Immature natural killer cell (primary cell): ENCODE measurements at regions not wholly inside any gene's neighbourhood (a gene's known extent, or its start where the extent isn't known, plus 50 kb on each side); places are given as distances from the start of the nearest gene placed in this dataset.
"Not testable (repeated sequence)": the region's sequence is repeated elsewhere in the genome, so short reads cannot be mapped to it uniquely, and the experiment has no call there.

Experiments used
- DNase-seq, 3 donors: peaks; one replicate each; pipeline ENCODE4 v3.0.0; 2022; ENCODE audit warnings: mixed read lengths in 1 of 3
- H3K27ac Mint-ChIP-seq, 6 donors: one replicate each; pipeline ENCODE4 v1.8.0; 2020; ENCODE audit warnings: mixed read lengths in 6 of 6, mild to moderate bottlenecking in 5 of 6, inconsistent platforms in 4 of 6, moderate library complexity in 3 of 6
- H3K27me3 Mint-ChIP-seq, 3 donors: one replicate each; pipeline ENCODE4 v1.8.0; 2020 to 2021; ENCODE audit warnings: low read depth in 3 of 3, mild to moderate bottlenecking in 3 of 3, mixed read lengths in 3 of 3, moderate library complexity in 3 of 3, inconsistent platforms in 1 of 3
- H3K36me3 Mint-ChIP-seq, 3 donors: one replicate each; pipeline ENCODE4 v1.8.0; 2020; ENCODE audit warnings: mixed read lengths in 3 of 3, inconsistent platforms in 2 of 3, mild to moderate bottlenecking in 2 of 3
- H3K4me1 Mint-ChIP-seq, 2 donors: one replicate each; pipeline ENCODE4 v1.8.0; 2020; ENCODE audit warnings: inconsistent platforms in 2 of 2, mild to moderate bottlenecking in 2 of 2, mixed read lengths in 2 of 2, moderate library complexity in 1 of 2
- H3K4me3 Mint-ChIP-seq, 5 donors: one replicate each; pipeline ENCODE4 v1.8.0; 2020; ENCODE audit warnings: mild to moderate bottlenecking in 5 of 5, mixed read lengths in 5 of 5, inconsistent platforms in 3 of 5, moderate library complexity in 3 of 5
- H3K9me3 Mint-ChIP-seq, 6 donors: one replicate each; pipeline ENCODE4 v1.8.0; 2020; ENCODE audit warnings: mild to moderate bottlenecking in 6 of 6, mixed read lengths in 6 of 6, inconsistent platforms in 4 of 6, moderate library complexity in 3 of 6

GRCh38 chr9:117929868-117930267, 225.7 kb downstream of the TLR4 start:
- H3K4me3 Mint-ChIP-seq, result no peak overlapping the region
- H3K9me3 Mint-ChIP-seq, result peaks cover 0 to 7% (median 2%) of the 10 kb centered on the region in 6 donors
- H3K27me3 Mint-ChIP-seq, result peaks cover 2 to 5% (median 3%) of the 10 kb centered on the region in 3 donors
- H3K27ac Mint-ChIP-seq, result no peak overlapping the region
- no peak for DNase-seq
- H3K4me1 Mint-ChIP-seq, result no peaks in the 10 kb centered on the region
- H3K36me3 Mint-ChIP-seq, result no peaks in the 10 kb centered on the region

- H3K4me1 Mint-ChIP-seq, result no peaks in the 10 kb centered on the region
- H3K27ac Mint-ChIP-seq, result no peak overlapping the region
- H3K4me3 Mint-ChIP-seq, result no peak overlapping the region
- no peak for DNase-seq
- H3K9me3 Mint-ChIP-seq, result peaks cover 0 to 6% (median 0%) of the 10 kb centered on the region in 6 donors
- no peaks in the 10 kb centered on the region for H3K36me3 Mint-ChIP-seq
- peaks cover 0 to 3% (median 0%) of the 10 kb centered on the region in 3 donors for H3K27me3 Mint-ChIP-seq
Measured at GRCh38 chr9:117932585-117932984, 228.4 kb downstream of the TLR4 start.

GRCh38 chr9:117936185-117937130, 232.3 kb downstream of the TLR4 start:
- no peak overlapping the region for H3K4me3 Mint-ChIP-seq
- no peaks in the 10 kb centered on the region for H3K4me1 Mint-ChIP-seq
- no peak overlapping the region for H3K27ac Mint-ChIP-seq
- H3K36me3 Mint-ChIP-seq, result no peaks in the 10 kb centered on the region
- H3K9me3 Mint-ChIP-seq, result peaks cover 0 to 12% (median 3%) of the 10 kb centered on the region in 6 donors
- peaks cover 0 to 3% (median 3%) of the 10 kb centered on the region in 3 donors for H3K27me3 Mint-ChIP-seq
- DNase-seq, result no peak

- Mint-ChIP-seq H3K9me3 (peaks cover 0 to 12% (median under 1%) of the 10 kb centered on the region in 6 donors), H3K36me3 (no peaks in the 10 kb centered on the region), H3K4me3 (no peak overlapping the region), H3K4me1 (no peaks in the 10 kb centered on the region), H3K27me3 (peaks cover 3% of the 10 kb centered on the region in 3 donors), H3K27ac (no peak overlapping the region)
- no peak for DNase-seq
Measured at GRCh38 chr9:117938086-117938485, 233.9 kb downstream of the TLR4 start.

- no peaks in the 10 kb centered on the region for H3K4me1 Mint-ChIP-seq
- peaks cover 0 to 3% (median 3%) of the 10 kb centered on the region in 3 donors for H3K27me3 Mint-ChIP-seq
Measured at GRCh38 chr9:117938896-117939295, 234.7 kb downstream of the TLR4 start.

GRCh38 chr9:117944750-117945149, 240.5 kb downstream of the TLR4 start:
- H3K36me3 Mint-ChIP-seq, H3K4me1 Mint-ChIP-seq, DNase-seq, H3K27me3 Mint-ChIP-seq, H3K4me3 Mint-ChIP-seq, H3K27ac Mint-ChIP-seq, H3K9me3 Mint-ChIP-seq: not testable (repeated sequence)

More at GRCh38 chr9:117938896-117939295, 234.7 kb downstream of the TLR4 start:
- Mint-ChIP-seq H3K9me3 (peaks cover 0 to 12% (median under 1%) of the 10 kb centered on the region in 6 donors), H3K36me3 (no peaks in the 10 kb centered on the region), H3K4me3 (no peak overlapping the region), H3K27ac (no peak overlapping the region)
- no peak for DNase-seq

GRCh38 chr9:117945286-117945685, 241.1 kb downstream of the TLR4 start:
- H3K4me3 Mint-ChIP-seq, result no peak overlapping the region
- no peaks in the 10 kb centered on the region for H3K36me3 Mint-ChIP-seq
- H3K27ac Mint-ChIP-seq, result no peak overlapping the region

GRCh38 chr9:117951127-117951526, 246.9 kb downstream of the TLR4 start:
- H3K4me1 Mint-ChIP-seq, result no peaks in the 10 kb centered on the region
- no peak overlapping the region for H3K27ac Mint-ChIP-seq
- no peaks in the 10 kb centered on the region for H3K9me3 Mint-ChIP-seq
- no peak overlapping the region for H3K4me3 Mint-ChIP-seq
- H3K36me3 Mint-ChIP-seq, result no peaks in the 10 kb centered on the region
- H3K27me3 Mint-ChIP-seq, result peaks cover 0 to 7% (median 1%) of the 10 kb centered on the region in 3 donors
- no peak for DNase-seq

More at GRCh38 chr9:117945286-117945685, 241.1 kb downstream of the TLR4 start:
- no peaks in the 10 kb centered on the region for H3K4me1 Mint-ChIP-seq
- DNase-seq, result no peak
- no peaks in the 10 kb centered on the region for H3K9me3 Mint-ChIP-seq
- H3K27me3 Mint-ChIP-seq, result peaks cover 0 to 3% (median 3%) of the 10 kb centered on the region in 3 donors

GRCh38 chr9:117952581-117952980, 248.4 kb downstream of the TLR4 start:
- Mint-ChIP-seq H3K27me3 (peaks cover 1 to 9% (median 2%) of the 10 kb centered on the region in 3 donors), H3K36me3 (no peaks in the 10 kb centered on the region), H3K9me3 (no peaks in the 10 kb centered on the region), H3K27ac (no peak overlapping the region), H3K4me3 (no peak overlapping the region), H3K4me1 (no peaks in the 10 kb centered on the region)
- no peak for DNase-seq

GRCh38 chr9:117957267-117957666, 253.1 kb downstream of the TLR4 start:
- Mint-ChIP-seq H3K36me3 (no peaks in the 10 kb centered on the region), H3K4me3 (no peak overlapping the region), H3K27me3 (peaks cover 1 to 6% (median 3%) of the 10 kb centered on the region in 3 donors), H3K9me3 (peaks cover 0 to 2% (median 0%) of the 10 kb centered on the region in 6 donors), H3K27ac (no peak overlapping the region), H3K4me1 (no peaks in the 10 kb centered on the region)
- no peak for DNase-seq

GRCh38 chr9:117958726-117959125, 254.5 kb downstream of the TLR4 start:
- no peak for DNase-seq
- H3K36me3 Mint-ChIP-seq, result no peaks in the 10 kb centered on the region
- no peak overlapping the region for H3K4me3 Mint-ChIP-seq
- peaks cover 1 to 6% (median 3%) of the 10 kb centered on the region in 3 donors for H3K27me3 Mint-ChIP-seq
- H3K27ac Mint-ChIP-seq, result no peak overlapping the region
- no peaks in the 10 kb centered on the region for H3K4me1 Mint-ChIP-seq
- H3K9me3 Mint-ChIP-seq, result peaks cover 0 to 2% (median 0%) of the 10 kb centered on the region in 6 donors

- Mint-ChIP-seq H3K9me3 (peaks cover 0 to 5% (median 2%) of the 10 kb centered on the region in 6 donors), H3K4me1 (no peaks in the 10 kb centered on the region), H3K27me3 (peaks cover 1 to 5% (median 2%) of the 10 kb centered on the region in 3 donors), H3K36me3 (no peaks in the 10 kb centered on the region), H3K4me3 (no peak overlapping the region), H3K27ac (no peak overlapping the region)
- DNase-seq, result no peak
Measured at GRCh38 chr9:117963493-117964090, 259.4 kb downstream of the TLR4 start.

GRCh38 chr9:117970276-117971050, 266.3 kb downstream of the TLR4 start:
- no peak overlapping the region for H3K27ac Mint-ChIP-seq
- no peaks in the 10 kb centered on the region for H3K4me1 Mint-ChIP-seq
- no peaks in the 10 kb centered on the region for H3K36me3 Mint-ChIP-seq
- peaks cover 0 to 9% (median 2%) of the 10 kb centered on the region in 6 donors for H3K9me3 Mint-ChIP-seq
- H3K27me3 Mint-ChIP-seq, result peaks cover 0 to 8% (median 7%) of the 10 kb centered on the region in 3 donors
- no peak overlapping the region for H3K4me3 Mint-ChIP-seq
- DNase-seq, result no peak
